IMR-90 (cell line): ENCODE measurements at regions not wholly inside any gene's neighbourhood (a gene's known extent, or its start where the extent isn't known, plus 50 kb on each side); places are given as distances from the start of the nearest gene placed in this dataset.

Experiments used
- ATAC-seq: fragments of 200-7000 bp; cut with Tn5 transposase; 2 replicates; pipeline ENCODE4 v1.9.1; 2020; ENCODE audit warnings: low read depth, mild to moderate bottlenecking, moderate library complexity
- BruUV-seq: library from RNA; stranded (reverse); fragments of 400-500 nt; replicated peaks from 2 replicates; lab custom pipeline; 2021; lab: Mats Ljungman, UMichigan
- CTCF ChIA-PET: fragments of 300-600 bp; formaldehyde crosslinking; extraction: SDS; loops from one replicate; lab custom pipeline; 2021; ENCODE audit warnings: antibody characterized with exemption; lab: Yijun Ruan, JAX
- POLR2A ChIA-PET: fragments of 300-600 bp; sonication (Branson Sonifier 250); formaldehyde crosslinking; loops from one replicate; lab custom pipeline; 2022; ENCODE audit warnings: antibody characterized with exemption; ENCODE audit not compliant: unreplicated experiment; lab: Charles Lee
- DNase-seq: peaks from one replicate; pipeline ENCODE4 v3.0.0; 2013
- H2AFZ ChIP-seq: replicated peaks from 2 replicates; pipeline ENCODE3; 2013; ENCODE audit warnings: low read length, mild to moderate bottlenecking; ENCODE audit not compliant: poor library complexity
- H2AK5ac ChIP-seq: 2 replicates; pipeline ENCODE4 v1.6.1; 2013; ENCODE audit warnings: low read depth, low read length, inconsistent platforms
- H2AK9ac ChIP-seq: replicated peaks from 2 replicates; pipeline ENCODE3; 2013; ENCODE audit warnings: mild to moderate bottlenecking, low read depth, low read length, moderate library complexity; ENCODE audit not compliant: poor library complexity
- H2BK120ac ChIP-seq: 2 replicates; pipeline ENCODE4 v1.6.1; 2013; ENCODE audit warnings: low read depth, low read length, inconsistent platforms
- H2BK15ac ChIP-seq: 3 replicates; pipeline ENCODE4 v1.6.1; 2013; ENCODE audit warnings: low read depth, low read length, inconsistent platforms
- H2BK20ac ChIP-seq: 2 replicates; pipeline ENCODE4 v1.6.1; 2013; ENCODE audit warnings: low read depth, mild to moderate bottlenecking, inconsistent platforms, low read length, moderate library complexity
- H2BK5ac ChIP-seq: 2 replicates; pipeline ENCODE4 v1.6.1; 2013; ENCODE audit warnings: mild to moderate bottlenecking, low read depth, low read length, inconsistent platforms; ENCODE audit not compliant: poor library complexity, severe bottlenecking
- H3K14ac ChIP-seq: replicated peaks from 2 replicates; pipeline ENCODE4 v1.6.1; 2013; ENCODE audit warnings: low read depth, low read length, inconsistent platforms
- H3K18ac ChIP-seq: 2 replicates; pipeline ENCODE4 v1.6.1; 2013; ENCODE audit warnings: low read depth, low read length, control low read depth
- H3K23ac ChIP-seq: 2 replicates; pipeline ENCODE4 v1.6.1; 2013; ENCODE audit warnings: low read depth, low read length, inconsistent platforms
- H3K27ac ChIP-seq: 2 replicates; pipeline ENCODE4 v1.5.1; 2013; ENCODE audit warnings: mild to moderate bottlenecking, control low read depth, low read length; ENCODE audit not compliant: insufficient read depth
- H3K27me3 ChIP-seq: 2 replicates; pipeline ENCODE4 v1.6.1; 2013; ENCODE audit warnings: low read length; ENCODE audit not compliant: control insufficient read depth, insufficient read depth
- H3K36me3 ChIP-seq: 2 replicates; pipeline ENCODE4 v1.6.1; 2013; ENCODE audit warnings: low read length, mixed read lengths; ENCODE audit not compliant: control insufficient read depth, insufficient read depth
- H3K4ac ChIP-seq: 2 replicates; pipeline ENCODE4 v1.6.1; 2013; ENCODE audit warnings: low read depth, low read length, inconsistent platforms
- H3K4me1 ChIP-seq: 2 replicates; pipeline ENCODE4 v1.6.1; 2013; ENCODE audit warnings: low read length, mixed read lengths; ENCODE audit not compliant: control insufficient read depth, insufficient read depth
- H3K4me2 ChIP-seq: 2 replicates; pipeline ENCODE4 v1.6.1; 2013; ENCODE audit warnings: low read depth, mild to moderate bottlenecking, control low read depth, low read length, moderate library complexity
- H3K4me3 ChIP-seq: 2 replicates; pipeline ENCODE4 v1.5.1; 2013; ENCODE audit warnings: low read depth, mild to moderate bottlenecking, control low read depth, low read length, moderate library complexity; ENCODE audit not compliant: insufficient read depth
- H3K56ac ChIP-seq: 2 replicates; pipeline ENCODE4 v1.6.1; 2013; ENCODE audit warnings: low read length, inconsistent platforms; ENCODE audit not compliant: insufficient read depth; ENCODE audit errors: extremely low read depth
- H3K79me1 ChIP-seq, 2 experiments: 2 replicates each; pipeline ENCODE4 v1.6.1; 2013; ENCODE audit warnings: low read length in 2 of 2, inconsistent platforms in 1 of 2, low read depth in 1 of 2
- H3K9ac ChIP-seq: 2 replicates; pipeline ENCODE4 v1.6.1; 2013; ENCODE audit warnings: low read depth, low read length, control low read depth
- H3K9me1 ChIP-seq: 2 replicates; pipeline ENCODE4 v1.6.1; 2013; ENCODE audit warnings: low read length, inconsistent platforms; ENCODE audit not compliant: insufficient read depth
- H3K9me3 ChIP-seq: 2 replicates; pipeline ENCODE4 v1.6.1; 2013; ENCODE audit warnings: low read length; ENCODE audit not compliant: control insufficient read depth, insufficient read depth
- H4K20me1 ChIP-seq: 2 replicates; pipeline ENCODE4 v1.6.1; 2013; ENCODE audit warnings: low read length, inconsistent platforms; ENCODE audit not compliant: insufficient read depth
- H4K5ac ChIP-seq: 2 replicates; pipeline ENCODE4 v1.6.1; 2013; ENCODE audit warnings: mild to moderate bottlenecking, low read depth, low read length, control low read depth
- H4K8ac ChIP-seq, 2 experiments: 2 replicates each; pipeline ENCODE4 v1.6.1; 2013; ENCODE audit warnings: low read depth in 2 of 2, low read length in 2 of 2, control low read depth in 1 of 2, inconsistent platforms in 1 of 2
- H4K91ac ChIP-seq: 2 replicates; pipeline ENCODE4 v1.6.1; 2013; ENCODE audit warnings: low read depth, low read length, inconsistent platforms; ENCODE audit not compliant: insufficient read depth
- NFE2L2 ChIP-seq: fragments of 150-350 bp; IDR thresholded peaks from 2 replicates; pipeline ENCODE4 v1.6.1; 2016; ENCODE audit warnings: low read depth, mild to moderate bottlenecking, low read length
- RAD21 ChIP-seq: IDR thresholded peaks from 2 replicates; pipeline ENCODE4 v1.6.1; 2012; ENCODE audit warnings: low read length, improper control_type of control experiment
- RFX5 ChIP-seq: IDR thresholded peaks from 2 replicates; pipeline ENCODE4 v1.8.0; 2012; ENCODE audit warnings: low read depth, mild to moderate bottlenecking, low read length, moderate library complexity
- WGBS, 2 experiments: methylation state at CpG; one replicate each; pipeline versions ENCODE4 v1.1.5 to v1.1.7; 2013; ENCODE audit warnings: missing lambda C conversion rate in 2 of 2; ENCODE audit not compliant: insufficient read length in 1 of 2; ENCODE audit errors: extremely low coverage in 2 of 2; 5-methylcytosine and 5-hydroxymethylcytosine counted together
- dilution Hi-C: fragments of 300-500 bp; cut with HindIII; formaldehyde crosslinking; loops from one replicate; pipeline ENCODE4 v1.14.3; 2018; ENCODE audit warnings: low sequenced_read_pairs; ENCODE audit not compliant: unreplicated experiment
- in situ Hi-C: fragments of 300-500 bp; cut with MboI; formaldehyde crosslinking; loops from 3 replicates; pipeline ENCODE4 v1.14.3; 2019; ENCODE audit warnings: low sequenced_read_pairs, inconsistent platforms, mixed read lengths
- intact Hi-C: fragments of 100-400 bp; cut with micrococcal nuclease; formaldehyde crosslinking; loops from 2 replicates; pipeline ENCODE4 v1.10.0; 2022

DNA sequence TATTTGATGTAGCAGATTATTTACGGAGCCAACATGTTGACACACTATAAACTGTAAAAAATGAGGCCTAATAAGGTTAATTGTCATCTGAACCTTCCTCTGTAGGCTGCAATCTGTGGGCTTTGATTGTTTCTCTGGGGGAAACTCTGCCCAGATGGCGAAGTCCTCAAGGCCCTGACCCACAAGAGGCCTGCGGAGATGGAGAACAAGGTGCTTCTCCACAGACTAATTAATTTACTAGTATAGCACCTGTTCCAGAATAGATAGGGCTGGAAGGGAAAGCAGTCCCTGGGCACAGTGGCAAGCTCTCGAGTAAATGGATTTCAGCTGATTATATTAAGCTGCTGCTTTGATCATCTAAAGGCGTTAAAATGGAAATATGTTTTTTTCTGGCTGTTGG, 338.8 kb upstream of the DNAJC19 start:
- no peak overlapping the region for H4K8ac ChIP-seq
- no peaks in the 10 kb centered on the region for H3K9me3 ChIP-seq
- no peak overlapping the region for H3K14ac ChIP-seq
- no peaks in the 10 kb centered on the region for H3K4me1 ChIP-seq
- no peak overlapping the region for H2BK20ac ChIP-seq
- H4K20me1 ChIP-seq = no peaks in the 10 kb centered on the region
- in situ Hi-C loops (no loop called here), dilution Hi-C loops (no loop called here), intact Hi-C loops (no loop called here)
- H3K23ac ChIP-seq = no peak overlapping the region
- no peaks in the 10 kb centered on the region for H3K27me3 ChIP-seq
- ATAC-seq (no peak), DNase-seq (no peak)
- H2AFZ ChIP-seq = no peak overlapping the region
- no peak overlapping the region for H3K18ac ChIP-seq
- no peak overlapping the region for H2AK5ac ChIP-seq
- no peak overlapping the region for H2BK5ac ChIP-seq
- H2AK9ac ChIP-seq = no peak overlapping the region
- no peaks in the 10 kb centered on the region for H3K79me1 ChIP-seq
- TF ChIP-seq RAD21 = no peak
- TF ChIP-seq RFX5 = no peak
- TF ChIP-seq NFE2L2 = no peak
- POLR2A ChIA-PET = no interaction called here
- no peak overlapping the region for H4K5ac ChIP-seq
- H3K4ac ChIP-seq = no peak overlapping the region
- no CpG with 5 or more reads among the region's 5 CpGs for WGBS, 2 experiments
- H3K56ac ChIP-seq = no peak overlapping the region
- H2BK120ac ChIP-seq = no peak overlapping the region
- H3K9ac ChIP-seq = no peak overlapping the region
- H3K9me1 ChIP-seq = no peaks in the 10 kb centered on the region
- H3K36me3 ChIP-seq = no peaks in the 10 kb centered on the region
- no peak overlapping the region for H4K91ac ChIP-seq
- H3K4me2 ChIP-seq = no peak overlapping the region
- BruUV-seq = no TSS peak
- H3K27ac ChIP-seq = no peak overlapping the region
- H3K4me3 ChIP-seq = no peak overlapping the region
- CTCF ChIA-PET = no interaction called here
- H2BK15ac ChIP-seq = no peak overlapping the region
